Cardiac fibroblast (primary cell): ENCODE measurements at regions not wholly inside any gene's neighbourhood (a gene's known extent, or its start where the extent isn't known, plus 50 kb on each side); places are given as distances from the start of the nearest gene placed in this dataset.
"Not testable (repeated sequence)": the region's sequence is repeated elsewhere in the genome, so short reads cannot be mapped to it uniquely, and the experiment has no call there.

Experiments used
- DNase-seq, 2 donors: peaks; one replicate each; pipeline versions ENCODE4 v3.0.0 to v3.0.0-alpha.2; 2010; ENCODE audit warnings: low read depth in 2 of 2
- H3K4me3 ChIP-seq, 2 donors: replicated peaks in 1 of 2; 1 replicate in 1 of 2; 2 replicates in 1 of 2; pipeline ENCODE4 v1.5.1; 2011; ENCODE audit warnings: low read depth in 2 of 2, low read length in 2 of 2, mild to moderate bottlenecking in 2 of 2, moderate library complexity in 1 of 2

GRCh38 chr7:149930374-149931068, 56.8 kb downstream of the ATP6V0E2 start:
- not testable (repeated sequence) for H3K4me3 ChIP-seq
- peak in 1 of 2 donors; percentile 43 for DNase-seq

- DNase-seq, H3K4me3 ChIP-seq: not testable (repeated sequence)
These were observed 60.0 kb downstream of the ATP6V0E2 start for GRCh38 chr7:149933776-149934175.

GRCh38 chr7:149947346-149947745, 73.6 kb downstream of the ATP6V0E2 start:
- not testable (repeated sequence) for DNase-seq, H3K4me3 ChIP-seq

- DNase-seq, H3K4me3 ChIP-seq: not testable (repeated sequence)
These were observed 74.7 kb downstream of the ATP6V0E2 start for GRCh38 chr7:149948444-149948843.

- H3K4me3 ChIP-seq, DNase-seq: not testable (repeated sequence)
These were observed 76.3 kb downstream of the ATP6V0E2 start for GRCh38 chr7:149949863-149950577.

GRCh38 chr7:149950578-149950924, 76.8 kb downstream of the ATP6V0E2 start:
- DNase-seq, H3K4me3 ChIP-seq: not testable (repeated sequence)

- DNase-seq, H3K4me3 ChIP-seq: not testable (repeated sequence)
These were observed 77.8 kb downstream of the ATP6V0E2 start for GRCh38 chr7:149951579-149951978.

- not testable (repeated sequence) for DNase-seq, H3K4me3 ChIP-seq
These were observed 85.1 kb downstream of the ATP6V0E2 start for GRCh38 chr7:149958880-149959279.

- not testable (repeated sequence) for H3K4me3 ChIP-seq, DNase-seq
These were observed 87.1 kb downstream of the ATP6V0E2 start for GRCh38 chr7:149960863-149961262.

- H3K4me3 ChIP-seq, DNase-seq: not testable (repeated sequence)
These were observed 88.1 kb downstream of the ATP6V0E2 start for GRCh38 chr7:149961878-149962277.

- peak in 1 of 2 donors; percentile 1 for DNase-seq
- H3K4me3 ChIP-seq, result not testable (repeated sequence)
These were observed 89.0 kb downstream of the ATP6V0E2 start for GRCh38 chr7:149962685-149963319.

- not testable (repeated sequence) for H3K4me3 ChIP-seq, DNase-seq
These were observed 90.2 kb downstream of the ATP6V0E2 start for GRCh38 chr7:149963985-149964384.

- not testable (repeated sequence) for DNase-seq
These were observed 92.7 kb downstream of the ATP6V0E2 start for GRCh38 chr7:149966444-149966843.

GRCh38 chr7:149972977-149973376, 99.2 kb downstream of the ATP6V0E2 start:
- not testable (repeated sequence) for DNase-seq, H3K4me3 ChIP-seq

More at GRCh38 chr7:149966444-149966843, 92.7 kb downstream of the ATP6V0E2 start:
- not testable (repeated sequence) for H3K4me3 ChIP-seq

- not testable (repeated sequence) for DNase-seq, H3K4me3 ChIP-seq
These were observed 99.9 kb downstream of the ATP6V0E2 start for GRCh38 chr7:149973681-149974080.

GRCh38 chr7:149975608-149976007, 101.8 kb downstream of the ATP6V0E2 start:
- not testable (repeated sequence) for DNase-seq, H3K4me3 ChIP-seq

- DNase-seq, H3K4me3 ChIP-seq: not testable (repeated sequence)
These were observed 104.8 kb downstream of the ATP6V0E2 start for GRCh38 chr7:149978537-149978936.

- not testable (repeated sequence) for H3K4me3 ChIP-seq, DNase-seq
These were observed 105.2 kb downstream of the ATP6V0E2 start for GRCh38 chr7:149978944-149979343.
